H1 (cell line): ENCODE measurements at regions not wholly inside any gene's neighbourhood (a gene's known extent, or its start where the extent isn't known, plus 50 kb on each side); places are given as distances from the start of the nearest gene placed in this dataset.

Experiments used
- CHD1 ChIP-seq: IDR thresholded peaks from 2 replicates; pipeline ENCODE4 v1.6.1; 2012; ENCODE audit warnings: low read depth, low read length, improper control_type of control experiment
- CTCF ChIP-seq, 3 experiments: IDR thresholded peaks; 1 replicate in 2 of 3; 2 replicates in 1 of 3; pipeline versions ENCODE4 v1.5.1 to v1.6.1; 2011; ENCODE audit warnings: low read length in 3 of 3, mild to moderate bottlenecking in 3 of 3, inconsistent platforms in 2 of 3, low read depth in 1 of 3, moderate library complexity in 1 of 3; ENCODE audit not compliant: insufficient read depth in 1 of 3; ENCODE audit errors: control extremely low read depth in 1 of 3
- EP300 ChIP-seq, 2 experiments: IDR thresholded peaks; 1 replicate in 1 of 2; 2 replicates in 1 of 2; pipeline ENCODE4 v1.6.1; 2011 to 2012; ENCODE audit warnings: low read depth in 2 of 2, low read length in 2 of 2, mild to moderate bottlenecking in 2 of 2, borderline replicate concordance in 1 of 2, inconsistent platforms in 1 of 2, moderate library complexity in 1 of 2
- GABPA ChIP-seq: IDR thresholded peaks from 2 replicates; pipeline ENCODE4 v1.6.1; 2011; ENCODE audit warnings: mild to moderate bottlenecking, low read length, moderate library complexity, borderline replicate concordance; ENCODE audit not compliant: insufficient read depth
- JUND ChIP-seq: IDR thresholded peaks from 2 replicates; pipeline ENCODE4 v1.6.1; 2011; ENCODE audit warnings: mild to moderate bottlenecking, improper control_type of control experiment, low read length
- POLR2A ChIP-seq, 2 experiments: IDR thresholded peaks; 1 replicate in 1 of 2; 2 replicates in 1 of 2; pipeline ENCODE4 v1.6.1; 2011; ENCODE audit warnings: low read depth in 2 of 2, low read length in 2 of 2, mild to moderate bottlenecking in 2 of 2; ENCODE audit errors: control extremely low read depth in 1 of 2
- POLR2AphosphoS5 ChIP-seq: IDR thresholded peaks from 2 replicates; pipeline ENCODE4 v1.6.1; 2011; ENCODE audit warnings: low read depth, low read length
- SIN3A ChIP-seq, 2 experiments: IDR thresholded peaks in 1 of 2; conservative IDR thresholded peaks in 1 of 2; 2 replicates each; pipeline ENCODE4 v1.6.1; 2011 to 2012; ENCODE audit warnings: low read length in 2 of 2, improper control_type of control experiment in 1 of 2, low read depth in 1 of 2, mild to moderate bottlenecking in 1 of 2
- SP1 ChIP-seq: IDR thresholded peaks from 2 replicates; pipeline ENCODE4 v1.6.1; 2011; ENCODE audit warnings: low read depth, low read length
- SRF ChIP-seq: IDR thresholded peaks from 2 replicates; pipeline ENCODE4 v1.6.1; 2011; ENCODE audit warnings: mild to moderate bottlenecking, low read depth, low read length, moderate library complexity
- TAF1 ChIP-seq: IDR thresholded peaks from 2 replicates; pipeline ENCODE4 v1.6.1; 2011; ENCODE audit warnings: mild to moderate bottlenecking, low read depth, low read length
- ZNF274 ChIP-seq: IDR thresholded peaks from 2 replicates; pipeline ENCODE4 v1.7.0; 2012; ENCODE audit warnings: low read length, borderline replicate concordance; ENCODE audit errors: extremely low read depth

- TF ChIP-seq POLR2AphosphoS5 (no peak), SP1 (no peak), POLR2A (IDR thresholded peaks at IDR 0.05; ENCODE audit: control extremely low read depth in 1 of 2, low read depth in 2 of 2, low read length in 2 of 2) (no peak), SRF (no peak), EP300 (IDR thresholded peaks at IDR 0.05; ENCODE audit: borderline replicate concordance in 1 of 2, low read depth in 2 of 2, low read length in 2 of 2) (no peak), TAF1 (no peak), CHD1 (no peak), JUND (no peak), CTCF (IDR thresholded peaks at IDR 0.05; ENCODE audit: control extremely low read depth in 1 of 3, insufficient read depth in 1 of 3, low read depth in 1 of 3, low read length in 3 of 3) (no peak), ZNF274 (no peak), GABPA (no peak), SIN3A (conservative IDR thresholded peaks at IDR 0.05 in 1 of 2, IDR thresholded peaks at IDR 0.05 in 1 of 2; ENCODE audit: low read depth in 1 of 2, low read length in 2 of 2) (no peak)
Observed at GRCh38 chr9:108101410-108101809, 611.8 kb upstream of the KLF4 start.
